Stomach (tissue), 4 donors: ENCODE measurements at regions not wholly inside any gene's neighbourhood (a gene's known extent, or its start where the extent isn't known, plus 50 kb on each side); places are given as distances from the start of the nearest gene placed in this dataset.

ENCODE experiments used
- CTCF ChIP-seq, 7 experiments: fragments of 450-650 bp in 4 of 7; fragments of 200-600 bp in 3 of 7; sonication (generic) in 3 of 7; IDR thresholded peaks; one replicate each; pipeline ENCODE4 v1.5.1; 2016 to 2019; ENCODE audit warnings: antibody characterized with exemption in 7 of 7, control low read depth in 2 of 7, mild to moderate bottlenecking in 1 of 7
- POLR2A ChIP-seq, 4 donors: fragments of 450-650 bp; IDR thresholded peaks; one replicate each; pipeline ENCODE4 v1.6.1; 2016; ENCODE audit warnings: antibody characterized with exemption in 4 of 4, control low read depth in 2 of 4, mild to moderate bottlenecking in 1 of 4, moderate library complexity in 1 of 4
- POLR2AphosphoS5 ChIP-seq, 3 donors: sonication (generic); formaldehyde crosslinking; IDR thresholded peaks; one replicate each; pipeline ENCODE4 v1.6.1; 2016; ENCODE audit warnings: antibody characterized with exemption in 3 of 3

GRCh38 chr16:73747328-73747727 lies 549.3 kb upstream of the PSMD7 start:
- TF ChIP-seq CTCF (IDR thresholded peaks at IDR 0.05) (no peak), POLR2AphosphoS5 (IDR thresholded peaks at IDR 0.05) (no peak), POLR2A (IDR thresholded peaks at IDR 0.05) (no peak)
